HFFc6 (cell line): ENCODE measurements at regions not wholly inside any gene's neighbourhood (a gene's known extent, or its start where the extent isn't known, plus 50 kb on each side); places are given as distances from the start of the nearest gene placed in this dataset.
A peak's percentile ranks its signal among the peaks of the same experiment; 100 is the strongest.

Source experiments
- DNase-seq: peaks from one replicate; pipeline ENCODE4 v3.0.0-alpha.2; 2018
- H3K27ac Mint-ChIP-seq: 2 replicates; pipeline ENCODE4 v1.8.0; 2020; ENCODE audit warnings: mild to moderate bottlenecking, mixed read lengths
- H3K27me3 Mint-ChIP-seq: 2 replicates; pipeline ENCODE4 v1.8.0; 2021; ENCODE audit warnings: mild to moderate bottlenecking, moderate library complexity, mixed read lengths; ENCODE audit not compliant: insufficient read depth
- H3K36me3 Mint-ChIP-seq: 2 replicates; pipeline ENCODE4 v1.8.0; 2021; ENCODE audit warnings: low read depth, mixed read lengths
- H3K4me1 Mint-ChIP-seq: 2 replicates; pipeline ENCODE4 v1.8.0; 2020; ENCODE audit warnings: low read depth, mixed read lengths
- H3K4me3 Mint-ChIP-seq: 2 replicates; pipeline ENCODE4 v1.8.0; 2020; ENCODE audit warnings: mild to moderate bottlenecking, moderate library complexity, mixed read lengths
- H3K9me3 Mint-ChIP-seq: 2 replicates; pipeline ENCODE4 v1.8.0; 2020; ENCODE audit warnings: mild to moderate bottlenecking, mixed read lengths
- TF ChIP-seq, protein P1 (sequence below): fragments of 200-600 bp; sonication (generic); IDR thresholded peaks from 2 replicates; pipeline ENCODE4 v1.5.0; 2021; ENCODE audit warnings: antibody characterized with exemption, mild to moderate bottlenecking

DNA sequence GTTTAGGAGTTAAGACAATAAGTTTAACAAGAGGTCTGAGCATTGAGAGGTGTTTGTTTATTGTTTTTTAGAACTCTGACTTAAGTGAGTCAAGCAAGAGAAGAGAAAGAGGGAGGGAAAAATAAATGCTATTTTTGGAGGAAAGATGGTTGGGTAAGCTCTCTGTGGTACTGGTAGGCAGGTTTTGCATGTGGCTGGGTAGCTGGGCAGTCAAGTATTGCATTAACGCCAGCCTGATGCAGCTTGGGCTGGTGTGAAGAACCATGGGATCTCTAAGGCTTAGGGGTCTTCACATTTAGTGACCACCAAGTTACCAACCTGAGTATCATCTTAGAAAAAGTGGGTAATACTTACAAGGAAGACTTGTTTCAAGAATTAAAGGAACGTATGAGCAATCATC is 534.5 kb upstream of the SEMA6D start:
- DNase-seq, result no peak
- Mint-ChIP-seq H3K4me1 (no peaks in the 10 kb centered on the region), H3K4me3 (no peak overlapping the region), H3K27ac (no peak overlapping the region), H3K9me3 (no peaks in the 10 kb centered on the region; the same call in 1 of the 2 replicates), H3K27me3 (peaks cover 22% of the 10 kb centered on the region), H3K36me3 (no peaks in the 10 kb centered on the region)
- TF ChIP-seq, protein P1, sequence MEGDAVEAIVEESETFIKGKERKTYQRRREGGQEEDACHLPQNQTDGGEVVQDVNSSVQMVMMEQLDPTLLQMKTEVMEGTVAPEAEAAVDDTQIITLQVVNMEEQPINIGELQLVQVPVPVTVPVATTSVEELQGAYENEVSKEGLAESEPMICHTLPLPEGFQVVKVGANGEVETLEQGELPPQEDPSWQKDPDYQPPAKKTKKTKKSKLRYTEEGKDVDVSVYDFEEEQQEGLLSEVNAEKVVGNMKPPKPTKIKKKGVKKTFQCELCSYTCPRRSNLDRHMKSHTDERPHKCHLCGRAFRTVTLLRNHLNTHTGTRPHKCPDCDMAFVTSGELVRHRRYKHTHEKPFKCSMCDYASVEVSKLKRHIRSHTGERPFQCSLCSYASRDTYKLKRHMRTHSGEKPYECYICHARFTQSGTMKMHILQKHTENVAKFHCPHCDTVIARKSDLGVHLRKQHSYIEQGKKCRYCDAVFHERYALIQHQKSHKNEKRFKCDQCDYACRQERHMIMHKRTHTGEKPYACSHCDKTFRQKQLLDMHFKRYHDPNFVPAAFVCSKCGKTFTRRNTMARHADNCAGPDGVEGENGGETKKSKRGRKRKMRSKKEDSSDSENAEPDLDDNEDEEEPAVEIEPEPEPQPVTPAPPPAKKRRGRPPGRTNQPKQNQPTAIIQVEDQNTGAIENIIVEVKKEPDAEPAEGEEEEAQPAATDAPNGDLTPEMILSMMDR, result no peak

DNA sequence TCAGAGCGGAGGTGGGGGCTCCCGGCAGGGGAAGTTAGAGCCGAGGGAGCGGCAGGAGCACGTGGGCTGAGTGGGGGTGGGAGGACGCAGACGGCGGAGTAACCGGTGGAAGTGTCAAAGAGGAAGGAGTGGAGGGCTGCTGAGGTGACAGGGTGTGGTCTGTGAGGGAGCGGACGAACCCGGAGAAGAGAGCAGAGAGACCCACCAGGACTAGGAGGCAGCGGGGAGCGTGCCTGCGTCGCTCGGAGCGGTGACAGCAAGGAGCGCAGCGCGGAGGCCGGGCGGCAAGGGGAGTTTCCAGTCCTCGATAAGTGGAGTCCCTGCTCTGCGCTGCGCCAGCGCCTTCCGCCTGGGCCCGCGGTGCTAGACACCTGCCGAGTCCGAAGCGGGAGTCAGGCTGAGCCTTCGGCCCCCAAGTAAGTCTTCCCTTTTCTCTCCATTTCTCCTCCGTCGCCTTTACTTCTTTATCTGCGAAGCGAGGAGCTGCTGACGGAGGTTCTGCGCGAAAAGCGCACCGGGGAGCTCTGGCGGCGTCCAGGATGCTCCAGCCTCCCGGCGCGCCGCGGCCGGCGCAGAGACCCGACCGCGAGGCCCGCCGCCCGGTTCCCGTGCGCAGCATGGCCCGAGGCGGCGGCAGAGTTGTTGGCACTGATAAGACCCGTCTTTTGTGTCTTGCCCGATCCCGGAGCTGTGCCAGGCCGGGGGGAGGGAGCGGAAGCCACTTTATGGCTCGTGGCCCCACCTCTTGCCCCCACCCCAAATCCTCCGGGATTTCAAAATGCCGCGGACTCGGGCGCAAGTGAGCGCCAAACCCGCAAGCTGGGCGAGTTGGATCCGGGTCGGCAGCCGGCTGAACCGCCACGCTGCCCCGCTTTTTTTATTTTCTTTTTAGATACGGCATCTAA is 533.0 kb upstream of the SEMA6D start:
- H3K4me1 Mint-ChIP-seq, result no peaks in the 10 kb centered on the region
- TF ChIP-seq, protein P1, result no peak
- no peak overlapping the region; the same call in 1 of the 2 replicates for H3K4me3 Mint-ChIP-seq
- no peak overlapping the region for H3K27ac Mint-ChIP-seq
- DNase-seq, result no peak
- H3K9me3 Mint-ChIP-seq, result no peaks in the 10 kb centered on the region; the same call in 1 of the 2 replicates
- no peaks in the 10 kb centered on the region for H3K36me3 Mint-ChIP-seq
- peaks cover 21% of the 10 kb centered on the region for H3K27me3 Mint-ChIP-seq

DNA sequence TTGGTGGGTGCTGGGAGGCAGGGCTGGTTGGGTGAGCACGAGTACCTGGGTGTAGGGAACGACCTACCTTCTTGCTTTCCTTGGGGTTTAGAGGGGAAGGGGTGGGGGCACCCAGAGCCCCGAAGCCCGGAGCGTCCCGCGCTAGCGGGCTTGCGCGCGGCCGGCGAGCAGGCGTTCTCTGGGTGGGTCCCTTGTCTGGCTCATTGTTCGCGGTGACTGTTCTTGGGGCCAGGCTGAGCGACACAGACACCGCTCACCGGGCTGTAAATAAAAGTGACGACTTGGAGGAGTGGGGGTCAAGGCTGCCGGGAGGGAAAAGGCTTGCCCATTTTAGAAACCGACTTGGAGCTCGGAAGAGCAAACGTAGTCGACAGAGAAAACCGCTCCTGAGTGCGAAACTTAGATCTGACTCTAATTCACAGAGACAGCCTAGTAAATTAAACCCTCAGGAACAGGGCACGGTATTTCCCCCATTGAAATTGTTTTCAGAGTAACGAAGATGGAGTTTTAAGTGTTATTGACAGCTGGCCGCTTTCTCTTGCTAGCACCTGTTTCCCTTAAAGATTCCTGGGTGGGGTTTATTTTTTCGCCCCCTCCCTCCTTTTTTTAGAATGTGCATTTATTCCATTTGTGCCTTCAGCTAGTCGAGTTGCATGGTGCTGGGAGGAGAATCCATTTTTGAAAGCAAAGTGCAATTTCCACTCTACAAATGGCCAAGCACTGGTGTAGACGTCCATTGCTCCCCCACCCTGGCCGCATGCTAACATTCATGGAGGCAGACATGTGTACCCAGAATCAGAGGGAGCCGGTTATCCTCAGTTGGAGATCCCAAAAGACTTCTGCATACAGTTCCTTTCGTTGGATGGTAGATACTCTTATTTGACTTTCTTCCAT is 532.1 kb upstream of the SEMA6D start:
- peaks cover 20% of the 10 kb centered on the region for H3K27me3 Mint-ChIP-seq
- H3K36me3 Mint-ChIP-seq, result no peaks in the 10 kb centered on the region
- no peak for DNase-seq
- peak overlapping the region; percentile 36; the same call in 1 of the 2 replicates for H3K4me3 Mint-ChIP-seq
- H3K9me3 Mint-ChIP-seq, result no peaks in the 10 kb centered on the region; the same call in 1 of the 2 replicates
- no peak overlapping the region for H3K27ac Mint-ChIP-seq
- TF ChIP-seq, protein P1, result no peak
- H3K4me1 Mint-ChIP-seq, result no peaks in the 10 kb centered on the region

DNA sequence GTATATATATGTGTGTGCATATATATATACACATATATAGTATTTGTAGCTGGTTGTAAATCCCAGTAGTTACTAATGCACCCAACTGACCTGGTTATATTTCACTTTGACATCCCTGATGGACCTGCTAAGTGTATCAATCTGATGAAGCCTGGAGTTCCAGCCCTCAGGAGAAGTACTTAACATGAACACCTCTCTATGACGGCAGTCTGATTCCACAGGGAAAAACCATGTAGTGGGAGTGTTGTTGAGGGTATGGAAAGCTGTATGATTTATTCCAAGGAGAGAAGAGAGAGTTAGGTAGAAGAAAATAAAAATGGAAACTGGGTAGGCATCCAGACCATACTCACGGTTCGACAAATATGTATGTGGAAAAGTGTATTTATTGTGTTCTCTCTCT is 531.2 kb upstream of the SEMA6D start:
- Mint-ChIP-seq H3K27me3 (peaks cover 20% of the 10 kb centered on the region), H3K9me3 (no peaks in the 10 kb centered on the region; the same call in 1 of the 2 replicates), H3K4me3 (no peak overlapping the region), H3K27ac (no peak overlapping the region), H3K4me1 (no peaks in the 10 kb centered on the region), H3K36me3 (no peaks in the 10 kb centered on the region)
- DNase-seq, result no peak
- TF ChIP-seq, protein P1, result no peak

DNA sequence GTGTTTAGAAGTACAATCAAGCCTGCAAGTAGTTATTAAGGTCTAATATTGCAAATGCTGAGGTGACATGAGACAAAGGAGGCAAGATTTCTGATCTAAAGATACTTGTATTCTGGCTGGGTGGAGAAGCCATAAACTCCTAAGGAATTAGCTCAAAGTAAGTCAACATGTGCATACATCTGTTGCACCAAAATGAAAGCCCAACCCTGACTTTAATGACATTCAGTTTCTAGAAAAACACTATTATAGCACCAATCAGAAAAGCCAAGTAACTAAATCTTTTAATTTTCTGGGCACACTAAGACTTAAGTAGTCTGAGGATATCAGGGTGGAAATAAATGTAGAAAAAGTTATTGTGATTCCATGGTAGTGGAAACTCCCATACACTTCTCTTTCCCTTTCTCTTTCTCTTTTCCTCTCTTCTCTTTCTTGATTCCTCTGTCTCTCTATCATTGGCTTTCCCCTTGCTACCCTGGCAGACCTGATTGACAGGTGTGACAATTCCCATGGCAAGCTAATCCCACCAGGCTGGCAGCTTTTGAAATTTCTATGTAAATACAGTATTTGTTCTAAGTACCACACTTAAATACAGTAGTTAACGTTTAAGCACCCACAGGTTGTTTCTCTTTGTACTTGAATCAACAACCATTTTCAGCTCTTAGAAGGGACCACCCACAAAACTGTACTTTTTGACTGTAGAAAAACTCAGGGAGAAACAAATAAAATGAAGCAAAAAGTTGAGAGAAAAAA is 528.4 kb upstream of the SEMA6D start:
- no peak for DNase-seq
- Mint-ChIP-seq H3K27ac (no peak overlapping the region), H3K4me1 (no peaks in the 10 kb centered on the region), H3K9me3 (no peaks in the 10 kb centered on the region; the same call in 1 of the 2 replicates), H3K4me3 (no peak overlapping the region), H3K36me3 (no peaks in the 10 kb centered on the region), H3K27me3 (peaks cover 11% of the 10 kb centered on the region)
- TF ChIP-seq, protein P1, result no peak
